Activated T-cell treated with anti-CD3 and anti-CD28 coated beads for 48 hours (primary cell): ENCODE measurements at regions not wholly inside any gene's neighbourhood (a gene's known extent, or its start where the extent isn't known, plus 50 kb on each side); places are given as distances from the start of the nearest gene placed in this dataset.
"Not testable (repeated sequence)": the region's sequence is repeated elsewhere in the genome, so short reads cannot be mapped to it uniquely, and the experiment has no call there.

Experiments used
- DNase-seq: peaks from one replicate; pipeline ENCODE4 v3.0.0-alpha.2; 2020; ENCODE audit warnings: low read depth

DNA sequence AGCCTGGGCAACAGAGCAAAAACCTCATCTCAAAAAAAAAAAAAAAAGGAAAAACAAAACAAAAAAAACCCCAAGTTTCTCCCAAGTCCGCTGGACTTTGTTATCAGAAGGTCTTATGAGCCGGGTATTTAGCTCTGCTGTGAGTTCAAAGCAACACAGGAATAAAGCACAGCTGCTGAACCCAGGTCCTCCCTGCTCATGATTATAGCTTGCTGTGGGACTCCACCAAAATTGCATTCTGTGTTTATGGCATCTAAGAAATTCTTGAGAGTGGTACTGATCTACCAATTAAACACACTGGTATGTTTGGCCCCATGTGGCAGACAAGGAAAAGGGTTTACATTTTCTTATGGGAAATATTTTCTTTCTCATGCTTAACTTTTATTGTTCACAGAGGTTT, 93.6 kb upstream of the NEDD9 start:
- DNase-seq = no peak

DNA sequence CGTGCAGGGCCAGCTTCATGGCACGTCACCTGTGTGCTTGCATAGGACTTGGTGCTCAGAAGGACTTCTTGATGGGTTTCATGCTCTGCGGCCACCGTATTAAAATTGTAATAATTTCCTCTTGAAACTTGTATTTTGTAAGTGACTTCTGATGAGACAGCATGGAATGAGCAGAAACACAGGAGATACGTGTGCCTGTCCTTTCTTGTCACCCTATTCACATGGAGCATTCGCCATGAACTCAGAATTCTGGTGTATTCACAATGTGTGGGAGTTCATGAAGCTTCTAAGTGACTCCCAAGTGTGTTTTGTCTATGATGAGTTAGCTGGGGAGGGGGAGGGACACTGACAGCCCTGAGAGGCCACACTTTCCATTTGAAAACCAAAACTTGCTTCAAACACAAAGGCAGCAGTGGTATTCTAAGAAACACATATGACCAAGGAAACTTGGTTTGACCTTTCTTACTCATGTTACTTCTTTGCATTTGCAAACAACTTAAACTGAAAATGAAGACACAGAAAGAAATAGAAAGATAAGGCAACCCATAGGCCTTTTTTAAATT, 92.1 kb upstream of the NEDD9 start:
- DNase-seq = peak; percentile 48

DNA sequence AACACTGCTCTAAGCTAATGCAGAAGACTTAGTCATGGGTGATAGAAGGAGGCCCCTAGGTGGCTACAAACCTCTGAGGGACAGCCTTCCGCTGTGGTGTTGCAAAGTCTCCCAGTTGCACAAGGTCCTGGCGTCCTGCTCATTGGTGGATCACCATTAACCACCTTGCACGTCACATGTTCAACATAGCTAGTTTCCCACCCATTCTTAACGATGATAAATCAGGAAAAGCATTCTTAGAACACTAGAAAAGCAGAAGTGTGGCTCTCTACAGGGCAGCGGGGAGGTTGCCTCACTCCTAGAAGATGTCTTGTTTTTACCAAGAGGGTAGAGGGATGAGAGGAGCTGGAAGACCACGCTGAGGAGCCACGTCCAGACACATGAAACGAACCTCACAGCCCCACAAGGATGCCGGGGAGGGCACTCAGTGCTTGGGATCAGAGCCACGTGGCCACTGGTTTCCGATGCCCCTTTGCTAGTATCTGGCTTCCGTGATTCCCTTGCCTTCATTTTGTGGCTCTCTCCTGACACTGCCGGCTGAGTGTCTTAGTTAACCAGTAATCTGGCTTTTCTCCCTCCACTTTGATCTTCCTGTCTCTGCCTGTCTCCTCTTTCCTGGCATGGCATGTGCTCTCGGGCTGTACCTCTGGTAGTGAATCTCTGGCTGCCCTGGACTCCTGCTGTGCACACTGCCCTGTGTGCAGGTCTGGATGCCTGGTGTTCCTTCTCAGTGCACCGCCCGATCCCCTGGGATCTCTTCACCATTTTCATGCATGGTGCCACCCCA, 91.4 kb upstream of the NEDD9 start:
- no peak for DNase-seq

DNA sequence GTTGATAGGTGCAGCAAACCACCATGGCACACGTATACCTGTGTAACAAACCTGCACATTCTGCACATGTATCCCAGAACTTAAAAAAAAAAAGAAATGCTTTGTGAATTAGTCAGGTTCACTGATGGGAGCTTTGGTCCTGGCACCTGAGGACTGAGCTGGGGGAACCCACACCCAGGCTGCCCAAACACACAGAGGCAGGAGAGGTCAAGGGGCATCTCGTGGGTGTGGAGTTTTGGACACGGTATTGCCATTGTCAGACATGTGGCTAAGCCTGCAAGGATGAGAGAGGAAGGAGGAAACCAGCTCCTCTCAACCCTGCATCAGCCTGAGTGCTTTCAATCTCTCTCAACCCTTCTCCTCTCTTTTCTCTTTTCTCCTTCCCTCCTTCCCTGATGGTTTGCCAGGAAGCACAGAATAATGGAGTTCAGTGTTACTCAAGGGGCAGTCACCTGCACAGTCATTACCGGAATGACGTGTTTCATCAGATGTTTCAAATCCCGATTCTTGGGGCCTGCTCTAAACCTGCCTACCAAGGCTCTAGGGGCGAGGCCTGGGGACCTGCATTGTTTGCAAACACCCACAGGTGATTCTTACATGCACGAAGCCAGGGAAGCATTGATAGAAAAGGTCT, 89.9 kb upstream of the NEDD9 start:
- DNase-seq = no peak

DNA sequence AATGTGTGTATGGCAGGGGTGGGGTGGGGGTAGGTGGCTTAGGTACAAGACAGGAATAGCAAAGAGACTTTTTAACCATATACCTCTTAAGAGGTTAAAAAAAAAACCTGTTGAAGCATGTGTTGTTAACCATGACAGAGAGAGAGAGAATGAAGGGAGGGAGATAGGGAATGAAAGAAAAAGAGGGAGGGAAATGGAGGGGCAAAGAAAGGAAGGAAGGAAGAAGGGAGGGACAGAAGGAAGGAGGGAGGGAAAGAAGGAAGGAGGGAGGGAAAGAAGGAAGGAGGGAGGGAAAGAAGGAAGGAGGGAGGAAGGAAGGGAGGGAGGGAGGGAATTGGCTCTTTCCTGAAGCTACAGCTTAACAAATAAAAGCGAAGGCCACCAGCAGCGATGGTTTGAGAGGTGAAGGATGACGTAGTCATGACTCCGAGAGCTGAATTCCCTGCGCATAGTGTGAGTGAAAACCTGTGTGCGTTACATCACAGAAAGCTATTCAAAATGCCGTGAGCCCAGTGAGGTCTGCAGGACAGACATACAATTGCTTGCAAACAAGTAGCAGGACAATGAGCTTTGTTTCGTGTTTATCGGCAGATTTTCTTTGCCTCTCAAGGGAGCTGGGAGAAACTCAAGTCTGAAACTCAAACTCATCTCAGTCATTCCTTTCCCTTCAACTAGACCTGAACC, 88.6 kb upstream of the NEDD9 start:
- no peak for DNase-seq

DNA sequence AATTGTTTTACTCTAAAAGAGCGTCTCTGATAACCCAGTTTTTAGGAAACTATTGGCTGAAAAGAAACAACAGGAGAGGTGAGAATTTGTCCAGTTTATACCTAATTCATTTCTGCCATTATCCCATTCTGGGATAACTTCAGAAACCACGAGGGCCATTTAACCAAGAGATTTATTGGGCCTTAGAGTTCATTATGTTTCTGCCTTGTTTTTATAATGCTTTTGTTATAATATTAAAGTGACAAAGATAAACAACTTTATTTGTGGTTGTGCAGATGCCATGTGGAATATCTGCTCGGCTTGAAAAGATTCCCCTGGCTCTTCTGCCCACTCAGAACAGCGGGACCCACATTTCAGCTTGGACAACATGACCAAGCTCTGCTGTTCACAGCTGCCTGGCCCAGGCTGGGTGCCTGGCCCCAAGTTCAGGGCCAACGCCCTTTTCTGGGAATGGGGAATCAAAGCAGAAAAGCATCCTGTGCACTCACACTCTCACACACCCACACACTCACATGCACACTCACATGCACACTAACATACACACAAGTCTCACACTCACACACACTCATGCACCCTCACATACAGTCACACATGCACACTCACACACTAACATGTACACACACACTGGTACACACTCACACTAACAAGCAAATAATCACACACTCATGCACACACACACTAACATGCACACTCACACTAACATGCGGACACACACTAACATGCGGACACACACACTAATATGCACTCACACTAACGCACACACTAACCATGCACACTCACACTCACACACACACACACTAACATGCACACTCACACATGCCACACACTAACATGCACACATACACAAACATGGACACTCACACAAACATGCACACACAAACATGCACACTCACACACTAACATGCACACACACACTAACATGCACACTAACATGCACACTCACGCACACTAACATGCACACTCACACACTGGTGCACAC, 86.7 kb upstream of the NEDD9 start:
- DNase-seq = no peak

DNA sequence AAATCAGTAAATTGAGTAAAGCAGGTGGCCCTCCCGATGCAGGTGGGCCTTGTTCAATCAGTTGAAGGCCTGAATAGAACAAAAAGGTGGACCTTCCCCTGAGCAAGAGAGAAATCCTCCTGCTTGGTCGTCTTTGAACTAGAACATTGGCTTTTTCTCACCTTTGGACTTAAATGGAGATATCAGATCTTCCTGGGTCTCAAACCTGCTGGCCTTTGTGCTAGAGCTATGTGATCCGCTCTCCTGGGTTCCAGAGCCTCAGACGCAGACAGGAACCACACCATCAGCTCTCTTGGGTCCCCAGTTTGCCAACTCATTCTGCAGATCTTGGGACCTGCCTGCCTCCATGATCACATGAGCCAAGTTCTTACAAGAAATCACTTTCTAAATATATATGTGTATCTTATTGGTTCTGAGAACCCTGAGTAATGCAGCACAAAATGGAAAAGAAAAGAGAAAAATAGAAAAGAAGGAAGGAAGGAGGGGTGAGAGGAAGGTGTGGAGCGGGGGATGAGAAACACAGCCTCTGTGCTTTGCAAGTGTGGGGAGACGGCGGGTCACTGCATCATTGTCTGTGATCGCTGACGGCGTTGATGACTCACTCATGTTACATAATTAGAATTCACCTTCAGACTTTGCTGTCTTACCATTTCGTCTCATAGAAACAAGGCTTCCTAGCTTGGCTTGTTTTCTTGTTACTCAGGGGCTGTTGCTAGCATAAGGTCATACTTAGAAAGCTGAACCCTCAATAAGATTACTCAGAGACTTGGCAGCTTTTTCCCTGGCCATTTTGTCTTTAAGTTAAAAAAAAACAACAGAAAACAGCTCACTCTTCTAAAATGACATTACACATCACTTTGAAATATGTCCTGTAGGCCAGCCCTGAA, 85.7 kb upstream of the NEDD9 start:
- no peak for DNase-seq

DNA sequence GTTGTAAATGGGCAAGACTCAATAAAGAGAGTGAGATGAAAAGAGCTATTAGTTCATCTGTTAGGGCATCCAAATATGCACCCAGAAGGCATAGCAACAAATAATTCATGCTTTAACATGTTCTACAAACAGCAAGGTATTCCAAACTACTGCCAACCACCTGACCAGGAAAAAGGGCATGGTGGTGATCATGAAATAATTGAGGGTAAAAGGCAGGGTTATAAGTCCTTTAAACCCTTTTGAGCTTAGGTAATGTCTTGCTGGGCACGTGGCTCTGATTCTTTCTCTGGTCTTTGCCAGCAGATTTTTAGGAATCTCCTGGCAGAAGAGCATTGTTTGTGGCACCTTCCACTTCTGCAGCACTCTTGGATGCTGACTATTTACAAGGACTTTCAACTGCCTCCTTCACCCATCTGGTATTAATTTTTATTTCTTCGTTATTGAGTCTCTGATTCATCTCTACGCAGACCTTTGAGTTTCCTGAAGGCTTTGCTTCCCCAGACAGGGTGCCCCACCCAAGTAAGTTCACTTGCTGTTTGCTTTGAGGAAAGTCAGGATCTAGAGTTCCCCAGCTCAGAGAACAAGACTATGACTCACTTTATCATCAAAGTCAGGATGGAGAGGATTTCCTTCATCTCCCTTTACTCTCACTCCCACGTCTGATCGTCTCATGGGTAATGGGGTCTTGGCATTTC, 83.4 kb upstream of the NEDD9 start:
- no peak for DNase-seq

DNA sequence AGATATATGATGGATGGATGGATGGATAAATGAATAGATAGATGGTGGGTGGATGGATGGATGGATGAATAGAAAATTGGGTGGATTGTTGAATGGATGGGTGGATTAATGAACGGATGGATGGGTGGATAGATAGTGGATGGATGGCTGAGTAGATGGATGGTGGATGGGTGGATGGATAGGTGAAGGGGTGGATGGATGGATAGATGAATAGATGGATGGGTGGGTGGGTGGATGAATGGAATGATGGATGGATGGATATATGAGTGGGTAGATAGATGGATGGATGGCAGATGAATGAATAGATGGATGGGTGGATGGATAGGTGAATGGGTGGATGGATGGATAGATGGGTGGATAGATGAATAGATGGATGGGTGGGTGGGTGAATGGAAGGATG, 80.7 kb upstream of the NEDD9 start:
- no peak for DNase-seq

DNA sequence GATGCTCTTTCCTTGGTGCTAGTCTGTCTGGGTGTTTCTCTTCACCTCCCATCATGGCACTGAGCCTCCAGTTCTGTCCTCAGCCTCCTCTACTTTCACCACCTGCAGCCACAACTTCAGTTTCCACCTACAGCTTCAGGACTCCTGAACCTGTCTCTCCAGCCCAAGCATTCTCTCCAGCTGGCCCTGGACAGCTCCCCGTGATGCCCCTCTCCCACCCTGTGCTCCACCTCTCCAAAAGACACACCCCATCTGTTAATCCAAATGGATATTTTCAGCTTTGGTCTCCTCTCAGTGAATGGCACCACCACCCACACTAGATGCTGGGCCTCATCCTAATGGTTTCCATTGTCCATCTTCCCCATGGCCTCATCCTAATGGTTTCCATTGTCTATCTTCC, 79.5 kb upstream of the NEDD9 start:
- no peak for DNase-seq

DNA sequence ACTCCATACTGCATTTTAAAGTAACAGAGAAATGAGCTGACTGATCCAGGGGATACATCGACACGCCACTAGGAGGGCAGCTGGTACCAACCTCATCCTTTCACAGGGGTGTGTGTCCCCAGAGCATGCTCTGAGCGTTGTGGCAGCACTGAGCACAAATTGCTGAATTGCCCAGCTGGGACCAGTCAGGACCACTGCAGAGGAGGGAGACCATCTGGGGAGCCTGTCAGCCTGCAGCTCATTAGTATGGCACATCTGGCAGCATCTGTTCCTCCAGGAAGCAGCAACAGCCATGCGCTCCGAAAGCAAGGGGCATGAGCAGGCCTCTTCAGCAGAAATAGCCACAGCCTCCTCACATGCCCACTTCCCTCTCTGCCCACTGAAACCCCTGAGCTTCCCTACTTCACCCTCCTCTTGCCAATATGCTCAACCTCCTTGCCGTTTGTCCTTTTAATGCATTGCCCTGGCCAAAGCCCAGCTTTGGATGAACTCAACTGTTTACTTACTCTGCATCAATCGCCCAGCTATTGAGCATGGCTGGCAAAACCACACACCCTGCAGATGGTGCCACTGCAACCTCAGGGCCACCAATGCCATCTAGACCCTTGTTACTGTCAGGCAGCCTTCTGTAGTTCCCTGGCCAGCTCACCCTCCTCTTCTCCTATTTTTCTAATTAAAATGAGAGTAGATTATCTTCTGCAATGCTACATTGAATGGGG, 77.6 kb upstream of the NEDD9 start:
- no peak for DNase-seq

DNA sequence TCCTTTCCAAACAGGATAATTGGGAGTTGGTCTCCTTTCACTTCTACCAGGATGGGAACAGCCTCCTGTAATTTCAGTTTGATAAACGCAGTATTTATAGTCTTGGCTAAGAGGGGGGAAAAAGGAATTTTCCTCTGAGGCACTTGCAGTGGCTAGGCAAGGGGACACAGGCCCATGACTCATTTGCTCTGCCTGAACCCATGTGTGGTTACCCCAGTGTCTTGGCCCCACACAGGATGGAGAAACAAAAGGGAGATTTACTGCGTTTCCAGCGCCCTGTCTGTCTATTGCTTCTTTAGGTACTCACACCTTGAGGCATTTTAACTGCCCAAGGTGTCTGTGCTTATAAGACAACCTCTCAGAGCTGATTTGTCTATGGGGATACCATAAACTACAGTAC, 74.8 kb upstream of the NEDD9 start:
- no peak for DNase-seq

DNA sequence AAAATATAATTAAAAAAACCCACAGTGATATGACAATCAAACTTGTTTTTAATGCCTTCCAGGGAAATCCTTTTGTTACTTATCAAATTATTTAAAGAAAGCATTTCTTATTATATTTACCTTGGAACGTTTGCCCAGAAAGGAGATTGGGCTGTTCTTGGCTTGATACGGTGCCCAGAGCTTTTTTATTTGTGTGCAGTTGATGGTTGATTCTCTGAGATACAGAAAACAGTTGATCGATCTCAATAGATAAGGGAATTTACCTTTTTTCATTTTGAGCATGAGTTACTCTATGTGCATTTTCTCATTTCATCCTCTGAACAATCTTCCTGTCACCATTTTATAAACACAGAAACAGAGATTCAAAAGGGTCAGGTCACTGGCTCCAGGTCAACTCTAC, 72.5 kb upstream of the NEDD9 start:
- DNase-seq = no peak

DNA sequence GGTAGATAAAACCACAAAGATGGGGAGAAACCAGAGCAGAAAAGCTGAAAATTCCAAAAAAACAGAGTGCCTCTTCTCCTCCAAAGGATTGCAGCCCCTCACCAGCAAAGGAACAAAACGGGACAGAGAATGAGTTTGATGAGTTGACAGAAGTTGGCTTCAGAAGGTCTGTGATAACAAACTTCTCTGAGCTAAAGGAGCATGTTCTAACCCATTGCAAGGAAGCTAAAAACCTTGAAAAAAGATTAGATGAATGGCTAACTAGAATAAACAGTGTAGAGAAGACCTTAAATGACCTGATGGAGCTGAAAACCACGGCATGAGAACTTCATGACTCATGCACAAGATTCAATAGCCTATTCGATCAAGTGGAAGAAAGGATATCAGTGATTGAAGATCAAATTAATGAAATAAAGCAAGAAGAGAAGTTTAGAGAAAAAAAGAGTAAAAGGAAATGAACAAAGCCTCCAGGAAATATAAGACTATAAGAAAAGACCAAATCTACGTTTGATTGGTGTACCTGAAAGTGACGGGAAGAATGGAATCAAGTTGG, 67.5 kb upstream of the NEDD9 start:
- not testable (repeated sequence) for DNase-seq

DNA sequence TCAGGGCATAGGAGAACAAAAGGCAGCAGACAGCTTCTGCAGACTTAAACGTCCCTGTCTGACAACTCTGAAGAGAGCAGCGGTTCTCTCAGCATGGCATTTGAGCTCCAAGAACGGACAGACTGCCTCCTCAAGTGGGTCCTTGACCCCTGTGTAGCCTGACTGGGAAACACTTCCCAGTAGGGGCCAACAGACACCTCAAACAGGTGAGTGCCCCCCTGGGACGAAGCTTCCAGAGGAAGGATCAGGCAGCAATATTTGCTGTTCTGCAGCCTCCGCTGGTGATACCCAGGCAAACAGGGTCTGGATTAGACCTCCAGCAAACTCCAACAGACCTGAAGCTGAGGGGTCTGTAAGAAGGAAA, 66.9 kb upstream of the NEDD9 start:
- not testable (repeated sequence) for DNase-seq

DNA sequence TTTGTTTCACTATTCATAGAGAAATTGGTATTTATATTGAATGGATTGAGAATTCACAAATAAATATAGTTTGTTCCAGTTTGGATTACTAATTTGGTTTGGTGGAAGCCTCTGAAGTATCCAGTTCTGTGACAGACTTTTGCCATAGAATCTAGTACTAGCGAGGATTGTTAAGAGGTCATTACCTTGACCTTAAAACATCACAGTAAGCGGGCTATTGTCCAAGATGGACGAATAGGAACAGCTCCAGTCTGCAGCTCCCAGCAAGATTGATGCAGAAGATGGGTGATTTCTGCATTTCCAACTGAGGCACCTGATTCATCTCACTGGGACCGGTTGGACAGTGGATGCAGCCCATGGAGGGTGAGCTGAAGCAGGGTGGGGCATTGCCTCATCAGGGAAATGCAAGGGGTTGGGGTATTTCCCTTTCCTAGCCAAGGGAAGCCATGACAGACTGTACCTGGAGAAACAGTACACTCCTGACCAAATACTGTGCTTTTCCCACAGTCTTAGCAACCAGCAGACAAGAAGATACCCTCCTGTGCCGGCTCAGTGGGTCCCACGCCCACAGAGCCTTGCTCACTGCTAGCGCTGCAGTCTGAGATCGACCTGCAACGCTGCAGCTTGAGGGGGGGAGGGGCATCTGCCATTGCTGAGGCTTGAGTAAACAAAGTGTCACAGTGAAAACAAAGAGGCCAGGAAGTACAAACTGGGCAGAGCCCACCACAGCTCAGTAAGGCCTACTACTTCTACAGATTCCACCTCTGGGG, 66.4 kb upstream of the NEDD9 start:
- DNase-seq = no peak

DNA sequence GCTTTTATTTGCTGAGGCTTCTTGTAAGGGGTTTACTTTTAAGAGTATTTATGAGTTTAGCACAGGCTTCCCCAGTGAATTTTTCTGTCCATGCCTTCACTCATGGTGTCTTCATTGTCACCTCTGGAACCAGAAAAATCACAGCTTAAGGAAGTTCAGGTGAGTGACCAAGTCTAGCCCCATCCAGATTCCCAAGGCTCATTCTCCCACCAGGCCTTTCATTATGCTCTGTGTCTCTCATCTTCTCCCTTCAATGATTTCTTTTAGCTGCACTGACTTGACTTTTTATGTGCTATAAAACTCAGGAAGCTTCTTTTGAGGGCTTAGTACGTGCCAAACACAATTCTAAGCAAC, 64.9 kb upstream of the NEDD9 start:
- no peak for DNase-seq
